ENCODE measurements at regions not wholly inside any gene's neighbourhood (a gene's known extent, or its start where the extent isn't known, plus 50 kb on each side); places are given as distances from the start of the nearest gene placed in this dataset.

- no peak for TF ChIP-seq CTCF (IDR thresholded peaks at IDR 0.05; ENCODE audit: low read length)
- TF ChIP-seq EZH2 (optimal IDR thresholded peaks at IDR 0.05; ENCODE audit: low read depth, low read length) = no peak
- TF ChIP-seq EZH2phosphoT487 (IDR thresholded peaks at IDR 0.05; ENCODE audit: low read length) = no peak
Measured at GRCh38 chr10:105699504-105699903, 1058.4 kb downstream of the SORCS3 start.

Measured in MM.1S (cell line).